Activated naive CD8-positive, alpha-beta T cell treated with anti-CD3 and anti-CD28 coated beads, Interleukin-2, amount 10 ng/mL, durations not matched to agents 7 days and 5 days (primary cell): ENCODE measurements at regions not wholly inside any gene's neighbourhood (a gene's known extent, or its start where the extent isn't known, plus 50 kb on each side); places are given as distances from the start of the nearest gene placed in this dataset.

ENCODE experiments used
- ATAC-seq: fragments of 150-1000 bp; cut with Tn5 transposase; one replicate; pipeline ENCODE4 v1.10.0; 2021; ENCODE audit warnings: low read depth, moderate library complexity
- POLR2A ChIA-PET: fragments of 350-600 bp; sonication (Branson Sonifier 250); formaldehyde crosslinking; loops from one replicate; lab custom pipeline; 2021; ENCODE audit warnings: antibody characterized with exemption; lab: Charles Lee
- DNase-seq: peaks from one replicate; pipeline ENCODE4 v3.0.0; 2021
- H3K27ac Mint-ChIP-seq: one replicate; pipeline ENCODE4 v1.8.0; 2022; ENCODE audit warnings: mild to moderate bottlenecking, mixed read lengths
- H3K27me3 Mint-ChIP-seq: one replicate; pipeline ENCODE4 v1.8.0; 2022; ENCODE audit warnings: mild to moderate bottlenecking, moderate library complexity, mixed read lengths
- H3K36me3 Mint-ChIP-seq: one replicate; pipeline ENCODE4 v1.8.0; 2021; ENCODE audit warnings: mild to moderate bottlenecking, mixed read lengths
- H3K4me1 Mint-ChIP-seq: one replicate; pipeline ENCODE4 v1.8.0; 2021; ENCODE audit warnings: mixed read lengths
- H3K4me3 Mint-ChIP-seq: one replicate; pipeline ENCODE4 v1.8.0; 2022; ENCODE audit warnings: mild to moderate bottlenecking, moderate library complexity, mixed read lengths
- H3K9me3 Mint-ChIP-seq: one replicate; pipeline ENCODE4 v1.8.0; 2021; ENCODE audit warnings: mixed read lengths

- no peak for DNase-seq
These were observed 53.1 kb upstream of the STK39 start for GRCh38 chr2:168300460-168300859.

GRCh38 chr2:168304024-168304681 lies 56.8 kb upstream of the STK39 start:
- DNase-seq: no peak
- POLR2A ChIA-PET: no interaction called here
- no peak overlapping the region for H3K4me3 Mint-ChIP-seq
- ATAC-seq: no peak
- H3K9me3 Mint-ChIP-seq: peaks cover 14% of the 10 kb centered on the region
- H3K36me3 Mint-ChIP-seq: peaks cover 1% of the 10 kb centered on the region
- no peak overlapping the region for H3K27ac Mint-ChIP-seq
- peaks cover 4% of the 10 kb centered on the region for H3K27me3 Mint-ChIP-seq
- H3K4me1 Mint-ChIP-seq: no peaks in the 10 kb centered on the region

More at GRCh38 chr2:168300460-168300859, 53.1 kb upstream of the STK39 start:
- H3K4me3 Mint-ChIP-seq: no peak overlapping the region
- peaks cover 2% of the 10 kb centered on the region for H3K9me3 Mint-ChIP-seq
- H3K27ac Mint-ChIP-seq: no peak overlapping the region
- POLR2A ChIA-PET: no interaction called here
- H3K4me1 Mint-ChIP-seq: no peaks in the 10 kb centered on the region
- H3K27me3 Mint-ChIP-seq: peaks cover 6% of the 10 kb centered on the region
- no peak for ATAC-seq
- H3K36me3 Mint-ChIP-seq: no peaks in the 10 kb centered on the region

- Mint-ChIP-seq H3K9me3 (peaks cover 14% of the 10 kb centered on the region), H3K4me1 (no peaks in the 10 kb centered on the region), H3K27me3 (peaks cover 4% of the 10 kb centered on the region), H3K4me3 (no peak overlapping the region), H3K27ac (no peak overlapping the region), H3K36me3 (peaks cover 1% of the 10 kb centered on the region)
- DNase-seq (no peak), ATAC-seq (no peak)
- POLR2A ChIA-PET: no interaction called here
These were observed 60.0 kb upstream of the STK39 start for GRCh38 chr2:168307379-168307778.

GRCh38 chr2:168310580-168310979 lies 63.2 kb upstream of the STK39 start:
- ATAC-seq (no peak), DNase-seq (no peak)
- Mint-ChIP-seq H3K27me3 (peaks cover 4% of the 10 kb centered on the region), H3K27ac (no peak overlapping the region), H3K4me3 (no peak overlapping the region), H3K9me3 (peaks cover 10% of the 10 kb centered on the region), H3K36me3 (peaks cover 1% of the 10 kb centered on the region), H3K4me1 (no peaks in the 10 kb centered on the region)
- POLR2A ChIA-PET: no interaction called here

- H3K4me3 Mint-ChIP-seq: no peak overlapping the region
- POLR2A ChIA-PET: no interaction called here
- peaks cover 10% of the 10 kb centered on the region for H3K9me3 Mint-ChIP-seq
- H3K27me3 Mint-ChIP-seq: peaks cover 4% of the 10 kb centered on the region
- ATAC-seq (no peak), DNase-seq (no peak)
- peaks cover 1% of the 10 kb centered on the region for H3K36me3 Mint-ChIP-seq
- H3K27ac Mint-ChIP-seq: no peak overlapping the region
- no peaks in the 10 kb centered on the region for H3K4me1 Mint-ChIP-seq
These were observed 64.0 kb upstream of the STK39 start for GRCh38 chr2:168311261-168311910.

- Mint-ChIP-seq H3K4me3 (no peak overlapping the region), H3K36me3 (peaks cover 1% of the 10 kb centered on the region), H3K4me1 (no peaks in the 10 kb centered on the region), H3K9me3 (peaks cover 6% of the 10 kb centered on the region), H3K27me3 (peaks cover 3% of the 10 kb centered on the region), H3K27ac (no peak overlapping the region)
- POLR2A ChIA-PET: interaction anchor here (0.5 kb wide), 1 partner anchor 1452 kb away, joined by 3 read pairs; no protein-coding TSS in a partner anchor
- DNase-seq (no peak), ATAC-seq (no peak)
These were observed 64.8 kb upstream of the STK39 start for GRCh38 chr2:168312036-168312822.

- H3K4me3 Mint-ChIP-seq: no peak overlapping the region
- no peak for ATAC-seq
- POLR2A ChIA-PET: no interaction called here
- no peak overlapping the region for H3K27ac Mint-ChIP-seq
- H3K4me1 Mint-ChIP-seq: no peaks in the 10 kb centered on the region
- no peaks in the 10 kb centered on the region for H3K27me3 Mint-ChIP-seq
- no peak for DNase-seq
- H3K9me3 Mint-ChIP-seq: no peaks in the 10 kb centered on the region
- H3K36me3 Mint-ChIP-seq: no peaks in the 10 kb centered on the region
These were observed 66.8 kb upstream of the STK39 start for GRCh38 chr2:168314236-168314635.

- ATAC-seq: no peak
- DNase-seq: no peak
- no peaks in the 10 kb centered on the region for H3K4me1 Mint-ChIP-seq
- H3K9me3 Mint-ChIP-seq: no peaks in the 10 kb centered on the region
- no peak overlapping the region for H3K4me3 Mint-ChIP-seq
- no peaks in the 10 kb centered on the region for H3K36me3 Mint-ChIP-seq
- H3K27ac Mint-ChIP-seq: no peak overlapping the region
- POLR2A ChIA-PET: no interaction called here
- no peaks in the 10 kb centered on the region for H3K27me3 Mint-ChIP-seq
These were observed 68.1 kb upstream of the STK39 start for GRCh38 chr2:168315331-168316072.

GRCh38 chr2:168316073-168316440 lies 68.7 kb upstream of the STK39 start:
- no peak for DNase-seq
- ATAC-seq: no peak

GRCh38 chr2:168317282-168317681 lies 69.9 kb upstream of the STK39 start:
- Mint-ChIP-seq H3K9me3 (no peaks in the 10 kb centered on the region), H3K4me1 (no peaks in the 10 kb centered on the region), H3K4me3 (no peak overlapping the region), H3K36me3 (no peaks in the 10 kb centered on the region), H3K27me3 (peaks cover 9% of the 10 kb centered on the region), H3K27ac (no peak overlapping the region)
- ATAC-seq (no peak), DNase-seq (no peak)
- POLR2A ChIA-PET: no interaction called here

More at GRCh38 chr2:168316073-168316440, 68.7 kb upstream of the STK39 start:
- POLR2A ChIA-PET: no interaction called here
- Mint-ChIP-seq H3K27ac (no peak overlapping the region), H3K36me3 (no peaks in the 10 kb centered on the region), H3K4me1 (no peaks in the 10 kb centered on the region), H3K9me3 (no peaks in the 10 kb centered on the region), H3K27me3 (peaks cover 4% of the 10 kb centered on the region), H3K4me3 (no peak overlapping the region)

- Mint-ChIP-seq H3K27me3 (peaks cover 16% of the 10 kb centered on the region), H3K9me3 (no peaks in the 10 kb centered on the region), H3K4me3 (no peak overlapping the region), H3K36me3 (no peaks in the 10 kb centered on the region), H3K4me1 (no peaks in the 10 kb centered on the region), H3K27ac (no peak overlapping the region)
- no peak for DNase-seq
- no peak for ATAC-seq
- POLR2A ChIA-PET: no interaction called here
These were observed 72.9 kb upstream of the STK39 start for GRCh38 chr2:168320267-168320666.

GRCh38 chr2:168322325-168323007 lies 75.1 kb upstream of the STK39 start:
- H3K27ac Mint-ChIP-seq: no peak overlapping the region
- peaks cover 16% of the 10 kb centered on the region for H3K27me3 Mint-ChIP-seq
- H3K4me3 Mint-ChIP-seq: no peak overlapping the region
- DNase-seq (no peak), ATAC-seq (no peak)
- H3K4me1 Mint-ChIP-seq: no peaks in the 10 kb centered on the region
- peaks cover 1% of the 10 kb centered on the region for H3K36me3 Mint-ChIP-seq
- H3K9me3 Mint-ChIP-seq: peaks cover 4% of the 10 kb centered on the region
- POLR2A ChIA-PET: no interaction called here

GRCh38 chr2:168323529-168324021 lies 76.2 kb upstream of the STK39 start:
- H3K9me3 Mint-ChIP-seq: peaks cover 6% of the 10 kb centered on the region
- ATAC-seq: no peak
- no peak overlapping the region for H3K27ac Mint-ChIP-seq
- H3K4me3 Mint-ChIP-seq: no peak overlapping the region
- H3K36me3 Mint-ChIP-seq: peaks cover 4% of the 10 kb centered on the region
- peaks cover 16% of the 10 kb centered on the region for H3K27me3 Mint-ChIP-seq
- no peaks in the 10 kb centered on the region for H3K4me1 Mint-ChIP-seq
- DNase-seq: no peak
- POLR2A ChIA-PET: no interaction called here
